Femur (tissue), 1 donor: ENCODE measurements at regions not wholly inside any gene's neighbourhood (a gene's known extent, or its start where the extent isn't known, plus 50 kb on each side); places are given as distances from the start of the nearest gene placed in this dataset.

Source experiments
- DNase-seq: peaks from one replicate; pipeline ENCODE4 v3.0.0-alpha.2; 2017

DNA sequence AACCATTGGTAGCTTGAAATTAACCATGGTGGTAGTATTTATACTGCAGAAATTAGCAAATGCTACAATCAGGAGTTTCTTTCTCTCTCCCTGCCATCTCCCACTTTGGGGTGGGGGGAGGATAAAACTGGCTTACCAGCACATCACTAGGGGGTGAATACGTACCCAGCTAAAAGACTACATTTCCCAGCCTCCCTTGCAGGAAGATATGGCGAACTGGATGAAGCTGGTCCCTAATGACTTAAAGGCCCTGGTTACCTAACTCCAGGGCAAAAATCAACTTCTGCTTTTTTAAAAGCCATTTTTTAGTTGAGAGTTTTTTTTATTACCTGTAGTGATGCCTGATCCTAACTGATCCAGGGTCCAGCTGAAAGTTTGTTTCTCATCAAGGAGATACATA is 70.3 kb upstream of the RAB12 start:
- DNase-seq, result no peak

DNA sequence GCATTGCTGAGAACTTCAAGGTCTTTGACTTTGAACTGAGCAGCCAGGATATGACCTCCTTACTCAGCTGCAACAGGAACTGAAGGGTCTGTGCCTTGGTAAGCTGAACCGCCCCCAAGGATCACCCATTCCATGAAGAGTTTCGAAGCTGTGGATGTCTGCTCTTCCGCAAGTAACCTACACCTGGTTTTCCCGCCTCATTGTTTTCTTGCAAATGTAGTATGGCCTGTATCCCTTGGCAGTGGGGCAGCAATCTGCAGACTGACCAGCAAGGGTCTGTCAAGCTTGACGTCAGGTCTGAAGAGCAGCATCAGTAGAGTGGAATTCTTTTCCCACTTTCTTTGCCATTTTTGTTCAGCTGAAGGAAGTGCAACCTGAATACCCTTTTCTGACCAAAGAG is 62.6 kb upstream of the RAB12 start:
- DNase-seq, result no peak

DNA sequence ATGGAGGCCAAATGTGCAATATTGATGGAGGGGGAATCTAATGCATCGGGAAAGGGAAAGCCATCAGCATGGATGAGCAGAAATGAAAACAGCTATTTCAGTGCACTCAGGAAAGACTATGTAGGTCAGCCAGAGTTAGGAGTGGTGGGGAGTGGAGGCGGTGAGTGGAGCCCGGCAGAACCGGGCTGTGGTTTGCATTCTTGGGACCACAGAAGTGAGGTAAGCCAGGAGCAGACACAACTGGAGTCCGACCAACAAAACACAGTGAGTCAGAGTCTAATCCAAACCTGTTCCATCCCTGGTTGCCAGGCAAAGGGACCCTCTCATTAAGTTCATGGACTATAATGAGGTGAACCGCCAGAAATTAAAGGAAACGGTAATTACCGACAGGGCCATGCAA is 61.1 kb upstream of the RAB12 start:
- DNase-seq, result peak; percentile 76

DNA sequence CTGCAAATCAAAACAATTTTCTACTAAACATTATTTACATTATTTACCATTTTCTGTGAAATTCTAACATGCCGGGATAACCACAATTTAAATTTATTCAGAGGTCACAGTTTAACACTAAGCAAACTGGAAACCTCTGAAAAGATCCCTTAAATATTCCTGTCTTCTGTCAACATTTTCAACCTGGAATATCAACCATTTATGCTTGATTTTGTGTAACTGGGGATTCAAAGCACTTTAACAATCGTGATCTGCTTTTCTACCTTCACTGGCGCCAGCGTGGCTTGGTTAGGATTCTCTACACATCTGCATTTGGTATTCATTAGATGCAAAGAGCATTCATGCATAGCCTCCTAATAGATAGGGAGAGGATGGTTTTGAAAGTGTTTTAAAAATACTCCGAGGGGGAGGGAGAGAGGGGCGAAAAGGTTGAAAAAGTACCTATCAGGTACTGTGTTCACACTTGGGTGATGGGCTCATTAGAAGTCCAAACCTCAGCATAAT is 59.9 kb upstream of the RAB12 start:
- DNase-seq, result no peak

DNA sequence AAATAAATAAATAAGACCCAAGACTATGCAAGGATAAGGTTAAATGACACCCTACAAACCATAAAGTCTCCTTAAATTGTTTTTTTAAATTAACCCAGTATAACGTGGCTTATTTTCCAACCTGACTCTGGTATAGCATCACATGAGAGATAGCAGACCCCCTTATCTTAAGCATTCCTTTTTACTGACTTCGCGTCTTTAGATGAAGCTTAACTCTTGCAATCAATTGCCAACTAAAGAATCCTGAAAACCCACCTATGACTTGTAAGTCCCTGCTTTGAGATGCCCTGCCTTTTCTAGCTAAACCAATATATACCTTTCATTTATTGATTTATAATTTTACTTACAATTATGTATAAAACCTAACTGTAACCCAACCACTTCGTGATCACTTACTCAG is 57.1 kb upstream of the RAB12 start:
- DNase-seq, result no peak

DNA sequence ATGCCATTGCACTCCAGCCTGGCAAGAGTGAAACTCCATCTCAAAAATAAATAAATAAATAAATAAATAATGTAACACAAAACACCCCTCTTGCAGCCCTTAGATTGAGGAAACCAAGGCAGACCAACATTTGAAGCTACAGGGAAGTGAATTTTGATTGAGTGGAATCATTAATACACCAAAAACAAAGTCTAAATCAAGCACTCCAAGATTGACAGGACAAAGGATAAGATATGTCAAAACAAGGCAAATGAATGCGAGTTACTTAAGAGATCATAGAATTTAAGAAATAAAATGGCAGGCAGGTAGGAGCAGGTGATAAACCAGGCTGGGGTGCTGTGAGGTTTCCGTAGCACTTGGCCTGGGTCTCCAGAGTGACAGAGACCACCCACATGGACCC is 54.9 kb upstream of the RAB12 start:
- DNase-seq, result no peak

DNA sequence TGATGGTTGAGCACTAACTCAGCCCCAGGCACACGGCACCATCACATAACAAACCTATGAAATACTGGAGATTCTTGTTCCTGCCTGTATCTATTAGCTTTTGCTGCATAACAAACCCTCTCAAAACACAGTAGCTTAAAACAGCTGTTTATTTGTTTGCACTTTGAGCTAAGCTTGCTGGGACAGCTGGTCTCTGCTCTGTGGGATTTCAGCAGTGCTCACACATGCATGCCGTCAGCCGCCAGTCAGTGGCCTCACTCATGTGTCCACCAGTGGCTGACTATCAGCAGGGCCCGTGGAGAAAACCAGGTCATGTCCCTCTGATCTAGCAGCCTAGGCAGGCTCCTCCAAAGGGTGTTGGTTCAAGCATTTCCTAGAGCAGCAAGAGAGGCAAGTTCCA is 52.8 kb upstream of the RAB12 start:
- DNase-seq, result no peak
